ENCODE measurements at regions not wholly inside any gene's neighbourhood (a gene's known extent, or its start where the extent isn't known, plus 50 kb on each side); places are given as distances from the start of the nearest gene placed in this dataset.
A peak's percentile ranks its signal among the peaks of the same experiment; 100 is the strongest.
"Not testable (repeated sequence)": the region's sequence is repeated elsewhere in the genome, so short reads cannot be mapped to it uniquely, and the experiment has no call there.

DNA sequence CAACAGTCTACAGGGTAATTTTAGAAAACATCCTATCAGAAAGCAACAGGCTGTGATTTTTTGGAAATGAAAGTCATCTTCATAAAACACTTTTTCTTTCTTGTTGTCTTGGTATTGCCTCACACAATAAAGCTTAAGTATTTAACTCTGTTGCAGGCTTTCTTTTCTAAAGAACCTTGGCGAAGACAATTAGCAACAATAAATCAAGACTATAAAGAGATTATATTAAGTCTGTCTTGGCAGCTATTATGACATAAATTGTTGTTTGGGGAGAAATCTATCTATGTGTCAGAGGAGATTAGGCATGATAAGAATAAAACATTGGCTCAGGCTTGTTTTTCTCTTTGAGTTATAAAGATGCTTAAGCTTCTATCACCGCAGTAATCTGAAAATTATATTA is 1774.8 kb downstream of the ARAP2 start:
- TF ChIP-seq POLR2AphosphoS5 (IDR thresholded peaks at IDR 0.05) (no peak), EP300 (IDR thresholded peaks at IDR 0.05) (no peak), POLR2A (IDR thresholded peaks at IDR 0.05) (no peak)
- TF ChIP-seq, protein P1, sequence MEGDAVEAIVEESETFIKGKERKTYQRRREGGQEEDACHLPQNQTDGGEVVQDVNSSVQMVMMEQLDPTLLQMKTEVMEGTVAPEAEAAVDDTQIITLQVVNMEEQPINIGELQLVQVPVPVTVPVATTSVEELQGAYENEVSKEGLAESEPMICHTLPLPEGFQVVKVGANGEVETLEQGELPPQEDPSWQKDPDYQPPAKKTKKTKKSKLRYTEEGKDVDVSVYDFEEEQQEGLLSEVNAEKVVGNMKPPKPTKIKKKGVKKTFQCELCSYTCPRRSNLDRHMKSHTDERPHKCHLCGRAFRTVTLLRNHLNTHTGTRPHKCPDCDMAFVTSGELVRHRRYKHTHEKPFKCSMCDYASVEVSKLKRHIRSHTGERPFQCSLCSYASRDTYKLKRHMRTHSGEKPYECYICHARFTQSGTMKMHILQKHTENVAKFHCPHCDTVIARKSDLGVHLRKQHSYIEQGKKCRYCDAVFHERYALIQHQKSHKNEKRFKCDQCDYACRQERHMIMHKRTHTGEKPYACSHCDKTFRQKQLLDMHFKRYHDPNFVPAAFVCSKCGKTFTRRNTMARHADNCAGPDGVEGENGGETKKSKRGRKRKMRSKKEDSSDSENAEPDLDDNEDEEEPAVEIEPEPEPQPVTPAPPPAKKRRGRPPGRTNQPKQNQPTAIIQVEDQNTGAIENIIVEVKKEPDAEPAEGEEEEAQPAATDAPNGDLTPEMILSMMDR (IDR thresholded peaks at IDR 0.05), result no peak
- no peaks in the 10 kb centered on the region for H3K9me3 ChIP-seq
- WGBS, 2 donors, result 87 to 89% methylated on average over 2 of the region's 2 CpGs
- no peaks in the 10 kb centered on the region for H3K36me3 ChIP-seq
- no peak for ATAC-seq (ENCODE audit: low FRiP score in 2 of 2)
- H3K4me3 ChIP-seq, result no peak overlapping the region
- DNase-seq, result no peak
- no peak overlapping the region for H3K27ac ChIP-seq
- H3K4me1 ChIP-seq, result no peaks in the 10 kb centered on the region
- H3K27me3 ChIP-seq, result no peaks in the 10 kb centered on the region

DNA sequence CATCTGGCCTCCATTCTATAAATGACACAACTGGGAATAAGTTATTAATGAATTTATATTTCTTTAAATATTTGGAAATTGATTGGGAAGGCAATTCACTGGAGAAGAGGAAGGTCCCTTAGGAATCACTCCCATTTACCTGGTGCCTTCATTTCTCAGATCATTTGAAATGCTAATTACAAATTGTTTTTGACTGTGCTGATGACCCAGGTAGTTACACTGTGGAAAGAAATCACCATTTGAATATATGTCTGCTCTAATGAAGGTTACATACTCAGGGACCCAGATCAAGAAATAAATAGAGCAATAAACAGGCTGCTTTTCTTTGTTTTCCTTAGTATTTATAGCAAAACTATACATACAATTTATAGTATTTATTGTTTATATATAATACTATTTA is 1759.1 kb downstream of the ARAP2 start:
- H3K4me1 ChIP-seq, result no peaks in the 10 kb centered on the region
- H3K36me3 ChIP-seq, result no peaks in the 10 kb centered on the region
- ATAC-seq (ENCODE audit: low FRiP score in 2 of 2) (no peak), DNase-seq (no peak)
- no peaks in the 10 kb centered on the region for H3K27me3 ChIP-seq
- no peak for TF ChIP-seq EP300 (IDR thresholded peaks at IDR 0.05)
- TF ChIP-seq POLR2AphosphoS5 (IDR thresholded peaks at IDR 0.05), result no peak
- TF ChIP-seq, protein P1 (IDR thresholded peaks at IDR 0.05), result no peak
- TF ChIP-seq POLR2A (IDR thresholded peaks at IDR 0.05), result no peak
- no peaks in the 10 kb centered on the region for H3K9me3 ChIP-seq
- no peak overlapping the region for H3K27ac ChIP-seq
- no peak overlapping the region for H3K4me3 ChIP-seq

DNA sequence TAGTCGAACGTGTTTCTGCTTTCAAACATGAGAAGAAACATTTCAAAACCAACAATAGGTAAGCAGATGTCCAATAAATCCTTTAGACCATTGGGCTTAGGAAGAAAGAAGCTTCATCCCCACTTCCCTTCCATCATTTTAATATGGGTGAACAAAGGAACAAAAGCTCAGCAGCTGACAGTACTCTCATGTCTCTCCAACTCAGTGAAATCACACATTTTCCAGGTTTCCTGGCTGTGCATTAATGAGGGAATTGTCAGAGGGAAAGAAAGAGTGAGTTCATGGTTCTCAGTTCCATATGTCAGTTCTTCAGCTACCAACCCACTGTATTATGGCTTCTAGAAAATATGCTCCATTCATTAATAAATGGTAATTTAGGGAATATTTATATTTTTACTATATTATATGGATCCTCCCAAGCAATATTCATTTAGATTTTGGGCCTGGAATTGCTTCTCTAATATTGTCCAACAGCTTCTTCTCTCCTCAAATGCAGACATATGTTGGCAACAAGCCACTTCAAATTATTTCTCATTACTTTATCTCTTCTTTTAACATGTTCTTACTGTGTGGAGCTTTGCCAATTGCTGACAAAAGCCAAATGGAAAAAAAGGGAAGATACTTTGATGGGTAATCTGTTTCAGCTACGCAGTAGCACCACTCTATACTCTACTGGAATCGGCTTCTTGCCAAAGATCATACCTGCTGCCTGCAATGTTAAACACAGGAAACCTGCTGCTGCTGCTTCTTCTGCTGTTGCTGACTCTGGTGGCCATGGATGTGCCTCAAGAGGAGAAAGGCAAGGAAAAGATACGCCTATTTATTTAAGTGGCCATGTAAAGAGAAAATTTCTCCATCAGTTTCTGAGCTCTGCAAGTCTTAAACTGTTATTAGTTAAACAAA is 1757.6 kb downstream of the ARAP2 start:
- no peak for ATAC-seq (ENCODE audit: low FRiP score in 2 of 2)
- WGBS, 2 donors, result 77 to 81% methylated on average over 5 of the region's 5 CpGs
- Histone ChIP-seq H3K36me3 (no peaks in the 10 kb centered on the region), H3K4me1 (no peaks in the 10 kb centered on the region), H3K27me3 (no peaks in the 10 kb centered on the region), H3K27ac (no peak overlapping the region), H3K4me3 (no peak overlapping the region), H3K9me3 (no peaks in the 10 kb centered on the region)
- no peak for DNase-seq
- TF ChIP-seq, protein P1 (IDR thresholded peaks at IDR 0.05), result no peak
- TF ChIP-seq POLR2A (IDR thresholded peaks at IDR 0.05) (no peak), EP300 (IDR thresholded peaks at IDR 0.05) (no peak), POLR2AphosphoS5 (IDR thresholded peaks at IDR 0.05) (no peak)

DNA sequence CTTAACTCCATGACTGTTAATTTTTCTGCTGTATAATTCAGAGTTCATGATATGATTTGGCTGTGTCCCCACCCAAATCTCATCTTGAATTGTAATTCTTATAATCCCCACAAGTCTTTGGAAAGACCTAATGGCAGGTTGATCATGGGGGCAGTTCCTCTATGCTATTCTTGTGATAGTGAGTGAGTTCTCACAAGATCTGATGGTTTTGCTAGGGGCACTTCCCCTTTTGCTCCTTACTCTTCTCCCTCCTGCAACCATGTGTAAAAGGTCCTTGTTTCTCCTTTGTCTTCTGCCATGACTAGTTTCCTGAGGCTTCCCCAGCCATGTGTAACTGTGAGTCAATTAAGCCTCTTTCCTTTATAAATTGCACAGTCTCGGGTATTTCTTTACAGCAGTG is 1751.9 kb downstream of the ARAP2 start:
- Histone ChIP-seq H3K4me3 (no peak overlapping the region), H3K27me3 (no peaks in the 10 kb centered on the region), H3K27ac (no peak overlapping the region), H3K4me1 (no peaks in the 10 kb centered on the region), H3K9me3 (no peaks in the 10 kb centered on the region), H3K36me3 (no peaks in the 10 kb centered on the region)
- DNase-seq, result no peak
- TF ChIP-seq EP300 (IDR thresholded peaks at IDR 0.05), result no peak
- TF ChIP-seq, protein P1 (IDR thresholded peaks at IDR 0.05), result no peak
- TF ChIP-seq POLR2A (IDR thresholded peaks at IDR 0.05), result no peak
- no peak for TF ChIP-seq POLR2AphosphoS5 (IDR thresholded peaks at IDR 0.05)
- WGBS, 2 donors, result 73% methylated on average over 1 of the region's 1 CpG
- no peak for ATAC-seq (ENCODE audit: low FRiP score in 2 of 2)

DNA sequence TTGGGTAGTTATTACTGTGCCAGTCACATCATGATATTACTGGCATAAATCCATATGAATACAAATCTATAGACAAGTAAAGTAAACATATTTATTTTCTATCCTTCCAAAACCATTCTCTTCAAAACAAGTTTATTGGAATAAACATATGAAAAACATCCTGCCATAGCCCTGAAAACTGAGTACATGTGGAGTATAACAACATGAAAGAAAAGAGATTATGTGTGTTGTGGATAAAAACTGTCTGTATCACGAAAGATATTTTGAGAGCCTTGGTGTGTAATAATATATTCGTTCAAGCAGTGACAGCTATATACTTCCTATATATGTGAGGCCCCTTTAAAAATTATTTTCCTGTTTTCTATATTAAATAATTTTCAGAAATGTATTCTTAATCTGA is 1742.2 kb downstream of the ARAP2 start:
- H3K4me3 ChIP-seq, result no peak overlapping the region
- H3K4me1 ChIP-seq, result no peaks in the 10 kb centered on the region
- H3K27me3 ChIP-seq, result no peaks in the 10 kb centered on the region
- H3K36me3 ChIP-seq, result no peaks in the 10 kb centered on the region
- no peak for TF ChIP-seq POLR2A (IDR thresholded peaks at IDR 0.05)
- TF ChIP-seq POLR2AphosphoS5 (IDR thresholded peaks at IDR 0.05), result no peak
- TF ChIP-seq EP300 (IDR thresholded peaks at IDR 0.05), result no peak
- TF ChIP-seq, protein P1 (IDR thresholded peaks at IDR 0.05), result no peak
- H3K27ac ChIP-seq, result no peak overlapping the region
- no peaks in the 10 kb centered on the region for H3K9me3 ChIP-seq
- 68 to 77% methylated on average over 2 of the region's 2 CpGs for WGBS, 2 donors
- ATAC-seq (ENCODE audit: low FRiP score in 2 of 2), result no peak
- DNase-seq, result no peak

DNA sequence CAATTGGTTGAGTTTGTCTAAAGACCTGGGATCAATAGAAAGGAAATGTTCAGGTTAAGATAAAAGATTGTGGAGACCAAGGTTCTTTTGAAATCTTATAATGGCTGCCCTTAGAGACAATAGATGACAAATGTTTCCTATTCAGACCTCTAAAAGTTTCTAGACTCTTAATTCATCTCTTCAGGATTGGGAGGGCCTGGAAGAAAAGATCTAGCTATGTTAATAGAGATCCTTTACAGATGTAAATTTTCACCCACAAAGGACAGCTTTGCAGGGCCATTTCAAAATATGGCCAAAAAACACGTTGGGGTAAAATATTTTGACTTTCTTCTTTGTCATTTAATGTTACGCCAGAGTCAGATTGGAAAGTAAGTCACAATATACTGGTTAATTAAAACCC is 1739.6 kb downstream of the ARAP2 start:
- 72 to 74% methylated on average over 2 of the region's 2 CpGs for WGBS, 2 donors
- H3K27ac ChIP-seq; H3K27me3 ChIP-seq; H3K4me1 ChIP-seq; DNase-seq; H3K4me3 ChIP-seq; H3K9me3 ChIP-seq; H3K36me3 ChIP-seq; ATAC-seq (ENCODE audit: low FRiP score in 2 of 2): not testable (repeated sequence)

DNA sequence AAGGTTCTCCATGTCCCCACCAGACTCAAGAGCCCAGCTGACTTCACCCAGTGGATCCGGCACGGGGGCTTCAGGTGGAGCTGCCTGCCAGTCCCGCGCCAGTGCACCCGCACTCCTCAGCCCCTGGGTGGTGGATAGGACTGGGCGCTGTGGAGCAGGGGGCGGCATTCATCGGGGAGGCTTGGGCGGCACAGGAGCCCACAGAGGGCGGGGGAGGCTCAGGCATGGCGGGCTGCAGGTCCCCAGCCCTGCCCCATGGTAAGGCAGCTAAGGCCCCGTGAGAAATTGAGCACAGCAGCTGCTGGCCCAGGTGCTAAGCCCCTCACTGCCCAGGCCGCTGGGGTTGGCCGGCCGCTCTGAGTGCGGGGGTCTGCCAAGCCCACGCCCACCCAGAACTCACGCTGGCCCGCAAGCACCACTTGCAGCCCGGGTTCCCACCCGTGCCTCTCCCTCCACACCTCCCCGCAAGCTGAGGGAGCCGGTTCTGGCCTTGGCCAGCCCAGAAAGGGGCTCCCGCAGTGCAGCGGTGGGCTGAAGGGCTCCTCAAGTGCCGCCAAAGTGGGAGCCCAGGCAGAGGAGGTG is 1737.7 kb downstream of the ARAP2 start:
- H3K4me1 ChIP-seq; H3K36me3 ChIP-seq; H3K27ac ChIP-seq; H3K9me3 ChIP-seq; H3K27me3 ChIP-seq; H3K4me3 ChIP-seq; ATAC-seq (ENCODE audit: low FRiP score in 2 of 2): not testable (repeated sequence)
- peak in 1 of 2 donors; percentile 61 for DNase-seq
- WGBS, 2 donors, result 93% methylated on average over 11 to 26 of the region's 26 CpGs
